GM21825 (cell line): ENCODE measurements at regions not wholly inside any gene's neighbourhood (a gene's known extent, or its start where the extent isn't known, plus 50 kb on each side); places are given as distances from the start of the nearest gene placed in this dataset.

ENCODE experiments used
- ATAC-seq: cut with Tn5 transposase; IDR thresholded peaks from one replicate; pipeline ENCODE4 v1.9.1; 2021; ENCODE audit warnings: mild to moderate bottlenecking, moderate library complexity; ENCODE audit not compliant: unreplicated experiment

- ATAC-seq = no peak
These were observed 344.1 kb upstream of the RPS23 start for GRCh38 chr5:82622205-82622604.

- ATAC-seq = no peak
These were observed 342.9 kb upstream of the RPS23 start for GRCh38 chr5:82620957-82621600.

GRCh38 chr5:82619097-82619496 is 340.9 kb upstream of the RPS23 start:
- no peak for ATAC-seq

GRCh38 chr5:82614706-82615105 is 336.6 kb upstream of the RPS23 start:
- no peak for ATAC-seq

GRCh38 chr5:82613891-82614290 is 335.7 kb upstream of the RPS23 start:
- no peak for ATAC-seq

- ATAC-seq = no peak
These were observed 332.5 kb upstream of the RPS23 start for GRCh38 chr5:82610686-82611085.

- no peak for ATAC-seq
These were observed 327.4 kb upstream of the RPS23 start for GRCh38 chr5:82605441-82605973.

GRCh38 chr5:82603033-82603987 is 325.2 kb upstream of the RPS23 start:
- no peak for ATAC-seq

- ATAC-seq = no peak
These were observed 323.7 kb upstream of the RPS23 start for GRCh38 chr5:82601861-82602260.

GRCh38 chr5:82601077-82601476 is 322.9 kb upstream of the RPS23 start:
- ATAC-seq = no peak

GRCh38 chr5:82599692-82600091 is 321.5 kb upstream of the RPS23 start:
- ATAC-seq = no peak

GRCh38 chr5:82599030-82599429 is 320.9 kb upstream of the RPS23 start:
- no peak for ATAC-seq

- ATAC-seq = no peak
These were observed 319.3 kb upstream of the RPS23 start for GRCh38 chr5:82597437-82597836.

- ATAC-seq = no peak
These were observed 318.3 kb upstream of the RPS23 start for GRCh38 chr5:82596451-82596850.

GRCh38 chr5:82595113-82595512 is 317.0 kb upstream of the RPS23 start:
- no peak for ATAC-seq

- no peak for ATAC-seq
These were observed 315.9 kb upstream of the RPS23 start for GRCh38 chr5:82594097-82594496.

GRCh38 chr5:82593481-82593880 is 315.3 kb upstream of the RPS23 start:
- ATAC-seq = no peak

GRCh38 chr5:82591021-82591515 is 312.9 kb upstream of the RPS23 start:
- ATAC-seq = no peak

GRCh38 chr5:82590112-82590511 is 312.0 kb upstream of the RPS23 start:
- no peak for ATAC-seq

GRCh38 chr5:82586661-82587310 is 308.6 kb upstream of the RPS23 start:
- no peak for ATAC-seq

GRCh38 chr5:82586181-82586580 is 308.0 kb upstream of the RPS23 start:
- no peak for ATAC-seq
